Heart left ventricle (tissue), 16 donors: ENCODE measurements at regions not wholly inside any gene's neighbourhood (a gene's known extent, or its start where the extent isn't known, plus 50 kb on each side); places are given as distances from the start of the nearest gene placed in this dataset.

Experiments
- ATAC-seq, 4 donors: fragments of 200-7000 bp; cut with Tn5 transposase; one replicate each; pipeline ENCODE4 v1.9.1; 2020 to 2022; ENCODE audit warnings: moderate library complexity in 4 of 4, mild to moderate bottlenecking in 3 of 4, moderate number of reproducible peaks in 1 of 4
- DNase-seq, 5 donors: peaks; one replicate each; pipeline ENCODE4 v3.0.0-alpha.2; 2020
- H3K27ac ChIP-seq, 12 donors: fragments of 200-600 bp; sonication (generic) in 4 of 12; one replicate each; pipeline versions ENCODE4 v1.5.0 to v1.8.0; 2016 to 2022; ENCODE audit warnings: mild to moderate bottlenecking in 2 of 12
- H3K27me3 ChIP-seq, 9 donors: fragments of 200-600 bp; sonication (generic) in 2 of 9; one replicate each; pipeline versions ENCODE4 v1.5.1 to v1.8.0; 2016 to 2022; ENCODE audit warnings: mild to moderate bottlenecking in 3 of 9
- H3K36me3 ChIP-seq, 9 donors: fragments of 200-600 bp; sonication (generic) in 2 of 9; one replicate each; pipeline versions ENCODE4 v1.5.0 to v1.8.0; 2018 to 2022; ENCODE audit warnings: mild to moderate bottlenecking in 2 of 9
- H3K4me1 ChIP-seq, 12 donors: fragments of 200-600 bp; sonication (generic) in 4 of 12; one replicate each; pipeline versions ENCODE4 v1.5.0 to v1.8.0; 2016 to 2022; ENCODE audit warnings: mild to moderate bottlenecking in 3 of 12
- H3K4me3 ChIP-seq, 12 donors: fragments of 200-600 bp; sonication (generic) in 4 of 12; one replicate each; pipeline versions ENCODE4 v1.5.0 to v1.8.0; 2017 to 2022; ENCODE audit warnings: mild to moderate bottlenecking in 9 of 12, moderate library complexity in 4 of 12
- H3K9me3 ChIP-seq, 12 donors: fragments of 200-600 bp; sonication (generic) in 4 of 12; one replicate each; pipeline versions ENCODE4 v1.5.0 to v1.8.0; 2016 to 2022; ENCODE audit warnings: mild to moderate bottlenecking in 1 of 12
- CTCF ChIP-seq, 12 donors: fragments of 200-600 bp; sonication (generic) in 4 of 12; IDR thresholded peaks; one replicate each; pipeline versions ENCODE4 v1.5.0 to v1.8.0; 2018 to 2022; ENCODE audit warnings: antibody characterized with exemption in 12 of 12, mild to moderate bottlenecking in 5 of 12
- POLR2A ChIP-seq, 2 donors: fragments of 450-650 bp; IDR thresholded peaks; one replicate each; pipeline ENCODE4 v1.6.1; 2017; ENCODE audit warnings: antibody characterized with exemption in 2 of 2, mild to moderate bottlenecking in 2 of 2, moderate library complexity in 2 of 2
- WGBS, 4 donors: extraction: QIAGEN DNeasy Blood & Tissue Kit in 2 of 4; methylation state at CpG; one replicate each; pipeline versions ENCODE4 v1.1.5 to v1.1.7; 2013 to 2018; 5-methylcytosine and 5-hydroxymethylcytosine counted together
- intact Hi-C, 10 donors: fragments of 100-400 bp; cut with DNase I; formaldehyde crosslinking; loops; one replicate each; pipeline versions ENCODE4 v1.11.1 to v1.14.2; 2022
- donor health status: ischemic (EF 13 %, LVEDD 7.1; RV severe dilation, severe dysfunction).
- donor health status: healthy with polysubstance abuse.
- donor health status: DM: no; HTN: yes; CAD: no.
- donor health status: DM: no; HTN: no; CAD: no.
- donor health status: ischemic (EF 25% LVEDD 6.9; RV normal size, moderate dysfunction).
- donor health status: ischemic (EF 25% LVEDD 5.7; RV mildly dilated, moderate dysfunction).
- donor health status: healthy.
- donor health status: DM: yes; HTN: yes; CAD: no.
- donor health status: ischemic (EF 35%, LVEDD 5.7; RV mildly dilated, moderate dysfunction).
- donor health status: nonischemic (EF 11% LVEDD 7.7; RV severe dilation, severe dysfunction).
- donor health status: DM: yes; HTN: yes; CAD: no.
- donor health status: PGD.
- donor health status: ischemic (EF 29% LVEDD 5.4; RV normal size, mild dysfunction).
- donor health status: nonischemic (EF 23%, LVEDD 6.1; RV moderate dilation, normal function).

DNA sequence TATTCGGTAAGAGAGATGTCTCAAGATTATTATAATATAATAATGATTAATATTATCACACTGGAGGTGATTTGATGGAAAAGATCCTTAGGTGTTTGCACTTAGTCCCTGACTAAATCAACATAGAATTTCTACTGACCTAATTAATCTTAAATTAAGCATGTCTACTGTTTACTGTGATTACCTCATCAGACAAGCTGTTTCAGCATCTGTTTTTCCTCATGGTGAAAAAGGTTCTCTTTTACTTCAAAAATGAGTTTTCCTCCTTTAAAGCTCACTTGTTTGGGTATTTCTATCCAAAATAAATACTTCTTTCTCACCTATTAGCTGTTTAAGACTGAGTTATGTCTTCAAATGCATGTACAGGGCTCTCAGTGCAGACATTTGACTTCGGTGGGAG is 407.8 kb downstream of the NKX6-1 start:
- WGBS, 4 donors, result 33 to 70% (median 42%) methylated on average over 2 of the region's 2 CpGs
- intact Hi-C loops, result no loop called here

DNA sequence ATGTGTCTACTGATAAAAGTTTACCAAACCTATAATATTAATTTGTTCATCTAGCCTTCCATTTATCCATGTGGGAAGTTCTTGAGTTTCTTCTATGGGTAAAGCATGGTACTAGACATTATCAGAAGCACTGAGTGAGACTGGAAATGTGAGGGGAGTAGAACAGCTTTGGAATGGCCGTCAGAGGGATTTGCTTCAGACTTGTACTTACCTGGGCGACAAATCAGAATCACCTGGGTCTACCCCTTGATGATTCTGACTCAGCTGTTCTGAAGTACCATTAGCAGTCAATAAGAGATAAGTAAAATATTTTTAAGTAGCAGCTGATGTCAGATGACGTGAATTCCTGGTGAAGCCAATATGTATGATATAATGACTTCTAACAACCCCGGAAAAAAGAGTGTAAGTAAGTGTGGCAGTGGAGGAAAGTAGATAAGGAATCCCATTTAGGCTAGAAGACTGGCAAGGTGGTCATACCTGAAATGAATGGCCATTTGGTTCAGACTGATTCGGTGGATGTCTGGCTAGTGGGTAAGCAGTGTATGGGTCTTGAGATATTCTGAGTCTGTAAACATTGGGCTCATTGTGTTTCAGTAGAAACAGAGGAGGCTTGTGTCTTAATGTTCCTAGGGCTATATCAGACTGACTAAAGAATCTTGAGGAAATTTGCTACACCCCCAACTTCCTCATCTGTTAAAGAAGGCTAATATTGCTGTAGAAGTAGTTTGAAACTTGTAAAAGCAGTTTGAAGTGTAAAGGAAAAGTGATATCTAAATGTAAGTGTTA is 409.2 kb downstream of the NKX6-1 start:
- Histone ChIP-seq H3K27me3 (no peaks in the 10 kb centered on the region), H3K9me3 (no peaks in the 10 kb centered on the region), H3K27ac (no peak overlapping the region), H3K36me3 (no peaks in the 10 kb centered on the region), H3K4me3 (no peak overlapping the region), H3K4me1 (no peaks in the 10 kb centered on the region)
- 67 to 71% (median 69%) methylated on average over 5 of the region's 5 CpGs for whole genome bisulfite sequencing, 4 donors
- no peak for TF ChIP-seq CTCF (IDR thresholded peaks at IDR 0.05)
- no peak for TF ChIP-seq POLR2A (IDR thresholded peaks at IDR 0.05)
- intact Hi-C loops, result no loop called here
- ATAC-seq, result no peak
- no peak for DNase-seq

More for the DNA sequence above, 407.8 kb downstream of the NKX6-1 start:
- H3K27me3 ChIP-seq, result no peaks in the 10 kb centered on the region
- H3K4me3 ChIP-seq, result no peak overlapping the region
- TF ChIP-seq POLR2A (IDR thresholded peaks at IDR 0.05) (no peak), CTCF (IDR thresholded peaks at IDR 0.05) (no peak)
- H3K27ac ChIP-seq, result no peak overlapping the region
- no peaks in the 10 kb centered on the region for H3K36me3 ChIP-seq
- H3K4me1 ChIP-seq, result no peaks in the 10 kb centered on the region
- DNase-seq, result no peak
- no peak for ATAC-seq
- H3K9me3 ChIP-seq, result no peaks in the 10 kb centered on the region

DNA sequence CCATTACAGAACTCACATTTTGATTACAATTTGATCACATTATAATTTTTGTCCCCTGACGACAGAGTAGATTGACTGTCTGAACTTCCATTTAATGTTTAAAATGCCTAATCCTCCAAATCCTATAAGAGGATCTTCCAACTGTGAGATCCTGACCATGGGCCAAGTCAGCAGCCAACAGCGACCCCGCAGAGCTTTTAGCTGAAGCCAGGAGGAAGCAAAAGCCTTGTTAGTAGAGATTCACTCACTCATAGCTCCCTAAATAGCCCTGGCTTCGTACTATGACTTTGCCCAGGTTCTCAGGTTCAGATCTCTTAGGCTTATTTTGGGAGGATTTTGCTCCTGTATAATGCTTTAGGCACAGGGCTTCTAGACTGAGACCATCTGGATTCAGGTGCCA is 413.1 kb downstream of the NKX6-1 start:
- WGBS, 4 donors, result 66 to 75% (median 72%) methylated on average over 4 of the region's 4 CpGs
- DNase-seq (no peak), ATAC-seq (no peak)
- Histone ChIP-seq H3K4me3 (no peak overlapping the region), H3K4me1 (no peaks in the 10 kb centered on the region), H3K27me3 (no peaks in the 10 kb centered on the region), H3K9me3 (no peaks in the 10 kb centered on the region), H3K27ac (no peak overlapping the region), H3K36me3 (no peaks in the 10 kb centered on the region)
- TF ChIP-seq CTCF (IDR thresholded peaks at IDR 0.05) (no peak), POLR2A (IDR thresholded peaks at IDR 0.05) (no peak)
- intact Hi-C loops, result no loop called here

DNA sequence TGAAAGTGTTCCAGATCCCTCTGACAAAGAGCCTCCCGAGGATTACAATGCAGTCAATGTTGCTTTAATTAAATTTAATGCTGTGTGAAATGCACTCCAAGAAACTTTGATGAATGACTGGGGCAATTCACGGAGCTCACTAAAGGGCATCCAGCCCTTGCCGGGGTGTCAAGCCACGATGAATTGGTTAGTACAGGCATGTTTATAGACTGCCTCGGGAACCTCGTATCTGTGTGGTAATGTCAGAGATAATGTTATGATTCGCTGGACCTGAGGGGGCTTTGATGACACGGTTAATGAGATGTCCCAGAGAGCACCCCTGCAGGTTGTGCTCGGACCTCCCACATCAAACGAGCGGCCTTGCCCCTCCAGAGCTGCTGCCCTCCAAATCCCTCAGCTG is 428.8 kb downstream of the NKX6-1 start:
- Histone ChIP-seq H3K9me3 (no peaks in the 10 kb centered on the region), H3K36me3 (no peaks in the 10 kb centered on the region), H3K4me1 (no peaks in the 10 kb centered on the region), H3K4me3 (no peak overlapping the region), H3K27me3 (peaks cover 0 to 9% (median 0%) of the 10 kb centered on the region in 9 donors), H3K27ac (no peak overlapping the region)
- TF ChIP-seq CTCF (IDR thresholded peaks at IDR 0.05) (no peak), POLR2A (IDR thresholded peaks at IDR 0.05) (no peak)
- no peak for ATAC-seq
- no peak for DNase-seq
- intact Hi-C loops, result no loop called here
- WGBS, 4 donors, result 36 to 43% (median 38%) methylated on average over 11 of the region's 11 CpGs
